ENCODE measurements at regions not wholly inside any gene's neighbourhood (a gene's known extent, or its start where the extent isn't known, plus 50 kb on each side); places are given as distances from the start of the nearest gene placed in this dataset.

- TF ChIP-seq USF2 (IDR thresholded peaks at IDR 0.05; ENCODE audit: borderline replicate concordance, low read depth, low read length) (no peak), GABPA (IDR thresholded peaks at IDR 0.05; ENCODE audit: low read depth) (no peak), MXI1 (IDR thresholded peaks at IDR 0.05; ENCODE audit: low read depth, low read length) (no peak), GATA2 (CRISPR knock-in tag; IDR thresholded peaks at IDR 0.05) (no peak), YY1 (IDR thresholded peaks at IDR 0.05; ENCODE audit: low read depth) (peak; percentile 51; the same call in 1 of the 2 replicates), ZBTB33 (IDR thresholded peaks at IDR 0.05; ENCODE audit: borderline replicate concordance, low read depth) (no peak), JUND (IDR thresholded peaks at IDR 0.05) (peak; percentile 97), RAD21 (IDR thresholded peaks at IDR 0.05; ENCODE audit: low read length) (no peak), TCF12 (IDR thresholded peaks at IDR 0.05) (peak; percentile 85)
Observed at GRCh38 chr2:56624181-56624580, 440.4 kb downstream of the CCDC85A start (continued).

GRCh38 chr2:56626927-56627326 lies 443.1 kb downstream of the CCDC85A start:
- H3K4me2 ChIP-seq = no peak overlapping the region
- no peaks in the 10 kb centered on the region for H3K9me2 ChIP-seq
- H3K27ac ChIP-seq (ENCODE audit: low read depth in 2 of 2, low read length in 1 of 2) = peak overlapping the region in 1 of 2 experiments; percentile 21; a peak in 1 of 4 replicates
- H4K20me1 ChIP-seq (ENCODE audit: insufficient read depth) = no peaks in the 10 kb centered on the region
- H3K27me3 ChIP-seq (ENCODE audit: insufficient read depth) = no peaks in the 10 kb centered on the region
- H3K79me2 ChIP-seq (ENCODE audit: insufficient read depth) = peaks cover 14% of the 10 kb centered on the region; the same call in 1 of the 2 replicates
- H3F3A ChIP-seq (replicated peaks; ENCODE audit: insufficient read depth) = peaks cover 18% of the 10 kb centered on the region
- WGBS (ENCODE audit: low lambda C conversion rate) = 68% methylated on average over 3 of the region's 3 CpGs
- 0 out of 2 replicates have a peak, but pooled peaks cover 8% of the 10 kb centered on the region for H3K9me3 ChIP-seq
- H3K4me3 ChIP-seq (ENCODE audit: low read depth in 2 of 2, low read length in 1 of 2) = no peak overlapping the region
- H2AFZ ChIP-seq (ENCODE audit: low read depth) = peak overlapping the region; percentile 1; the same call in 1 of the 2 replicates
- ChIA-PET POLR2A (no interaction called here), CTCF (no interaction called here)
- no peak overlapping the region for H3K9ac ChIP-seq
- H3K36me3 ChIP-seq (replicated peaks in 1 of 2; ENCODE audit: control insufficient read depth in 1 of 2, insufficient read depth in 2 of 2, low read length in 1 of 2) = peaks cover 0 to 27% of the 10 kb centered on the region in 2 experiments
- TF ChIP-seq FOSL2 (IDR thresholded peaks at IDR 0.05; ENCODE audit: borderline replicate concordance, low read depth) (no peak), USF2 (IDR thresholded peaks at IDR 0.05; ENCODE audit: borderline replicate concordance, low read depth, low read length) (no peak), FOXM1 (IDR thresholded peaks at IDR 0.05; ENCODE audit: low read depth) (no peak), ZBTB33 (IDR thresholded peaks at IDR 0.05; ENCODE audit: borderline replicate concordance, low read depth) (no peak), SIN3A (IDR thresholded peaks at IDR 0.05; ENCODE audit: borderline replicate concordance, low read depth, low read length) (no peak), POLR2AphosphoS5 (IDR thresholded peaks at IDR 0.05; ENCODE audit: low read depth, low read length) (no peak), TEAD4 (IDR thresholded peaks at IDR 0.05; ENCODE audit: borderline replicate concordance, insufficient read depth) (no peak), EZH2phosphoT487 (IDR thresholded peaks at IDR 0.05; ENCODE audit: borderline replicate concordance, low read depth) (no peak), CHD2 (IDR thresholded peaks at IDR 0.05; ENCODE audit: low read length, partially characterized antibody) (no peak)
- H3K4me1 ChIP-seq (ENCODE audit: control insufficient read depth in 1 of 2, insufficient read depth in 2 of 2, low read depth in 1 of 2, low read length in 1 of 2) = 0 out of 4 replicates have a peak, but pooled peaks cover 0 to 4% of the 10 kb centered on the region in 2 experiments
- no peak for DNase-seq
